ENCODE measurements at regions not wholly inside any gene's neighbourhood (a gene's known extent, or its start where the extent isn't known, plus 50 kb on each side); places are given as distances from the start of the nearest gene placed in this dataset.

DNA sequence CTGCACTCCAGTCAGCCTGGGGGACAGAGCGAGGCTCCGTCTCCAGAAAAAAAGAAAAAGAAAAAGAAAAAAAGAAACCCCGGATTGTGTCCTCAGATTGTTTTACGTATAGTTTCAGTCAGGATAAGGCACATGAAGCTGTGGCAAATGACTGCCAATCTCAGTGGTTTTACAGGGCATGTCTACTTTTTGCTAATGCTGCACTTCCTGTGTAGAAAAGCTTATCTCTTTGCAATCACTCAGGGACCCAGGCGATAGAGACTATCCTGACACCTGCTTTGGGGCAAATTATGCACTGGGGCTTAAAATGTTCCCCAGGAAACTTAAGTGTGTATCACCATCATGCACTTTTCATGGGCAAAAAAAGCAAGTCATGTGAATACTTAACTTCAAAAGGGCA lies 103.7 kb upstream of the MEIS1 start:
- Histone ChIP-seq H3K9ac (ENCODE audit: low read length) (no peak overlapping the region), H3K9me3 (ENCODE audit: control insufficient read depth, low read length) (no peaks in the 10 kb centered on the region), H3K4me1 (ENCODE audit: control insufficient read depth, insufficient read depth, low read length) (no peaks in the 10 kb centered on the region), H3K27me3 (ENCODE audit: control insufficient read depth, insufficient read depth, low read length) (no peaks in the 10 kb centered on the region), H3K4me3 (ENCODE audit: low read length) (no peak overlapping the region), H3K36me3 (ENCODE audit: control insufficient read depth, insufficient read depth, low read length) (no peaks in the 10 kb centered on the region)

DNA sequence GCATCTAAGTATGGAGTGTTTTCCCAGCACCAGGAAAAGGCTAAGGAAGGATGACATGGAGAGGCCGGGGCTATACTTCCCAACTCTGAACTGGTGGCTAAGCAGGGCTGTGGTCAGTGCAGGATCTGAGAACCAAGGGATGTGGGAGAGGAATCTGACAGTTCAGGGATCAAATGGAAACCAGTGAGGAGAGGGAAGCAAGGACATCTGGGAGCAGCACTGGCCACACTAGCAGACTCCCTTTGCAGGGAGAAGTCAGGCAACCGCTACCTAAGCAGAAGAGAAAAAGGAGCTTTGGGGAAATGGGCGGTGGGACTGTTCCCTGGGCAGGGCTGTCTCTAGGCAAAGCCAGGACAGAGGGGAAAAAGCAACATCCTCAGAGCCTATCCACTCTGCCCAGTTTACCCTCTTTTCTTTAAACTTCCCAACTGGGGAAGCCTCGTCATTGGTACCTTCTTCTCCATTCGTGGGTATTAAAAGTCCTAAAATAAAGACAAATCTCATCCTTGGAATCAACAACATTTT lies 105.8 kb upstream of the MEIS1 start:
- Histone ChIP-seq H3K9me3 (ENCODE audit: control insufficient read depth, low read length) (no peaks in the 10 kb centered on the region), H3K27me3 (ENCODE audit: control insufficient read depth, insufficient read depth, low read length) (no peaks in the 10 kb centered on the region), H3K4me3 (ENCODE audit: low read length) (no peak overlapping the region), H3K36me3 (ENCODE audit: control insufficient read depth, insufficient read depth, low read length) (no peaks in the 10 kb centered on the region), H3K4me1 (ENCODE audit: control insufficient read depth, insufficient read depth, low read length) (no peaks in the 10 kb centered on the region), H3K9ac (ENCODE audit: low read length) (no peak overlapping the region)

DNA sequence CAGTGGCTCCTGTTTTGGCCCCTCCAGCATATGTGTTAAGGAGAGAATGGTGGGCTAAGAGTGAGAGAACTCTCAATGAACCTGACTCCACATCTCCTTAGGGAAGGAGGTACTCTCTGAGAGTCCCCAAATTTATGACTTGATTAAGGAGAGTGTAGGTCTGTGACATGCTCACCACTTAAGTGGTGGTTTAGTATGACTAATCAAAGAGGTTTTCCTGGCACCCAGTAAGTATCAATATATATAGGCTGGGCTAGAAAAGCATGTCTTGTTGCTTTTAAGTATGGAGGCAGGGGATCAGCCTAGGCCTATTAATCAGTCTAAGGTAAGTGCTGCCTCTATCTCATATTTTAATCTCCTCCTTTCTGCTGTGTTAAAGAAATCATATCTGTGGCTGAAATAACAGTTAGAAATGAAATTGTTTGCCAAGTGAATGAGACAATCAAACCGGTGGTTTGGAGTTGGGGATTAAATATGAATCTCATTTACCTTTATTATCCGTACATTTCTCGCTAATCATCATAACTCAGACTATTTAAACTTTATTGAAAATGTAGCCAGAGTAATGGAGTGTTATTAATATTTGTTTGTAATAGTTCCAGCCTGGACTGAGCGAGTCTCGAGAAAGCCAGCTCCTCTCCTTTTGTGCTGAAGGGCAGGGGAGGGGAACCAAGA lies 107.7 kb upstream of the MEIS1 start:
- Histone ChIP-seq H3K9me3 (ENCODE audit: control insufficient read depth, low read length) (no peaks in the 10 kb centered on the region), H3K9ac (ENCODE audit: low read length) (no peak overlapping the region), H3K36me3 (ENCODE audit: control insufficient read depth, insufficient read depth, low read length) (no peaks in the 10 kb centered on the region), H3K4me3 (ENCODE audit: low read length) (no peak overlapping the region), H3K4me1 (ENCODE audit: control insufficient read depth, insufficient read depth, low read length) (no peaks in the 10 kb centered on the region), H3K27me3 (ENCODE audit: control insufficient read depth, insufficient read depth, low read length) (no peaks in the 10 kb centered on the region)

DNA sequence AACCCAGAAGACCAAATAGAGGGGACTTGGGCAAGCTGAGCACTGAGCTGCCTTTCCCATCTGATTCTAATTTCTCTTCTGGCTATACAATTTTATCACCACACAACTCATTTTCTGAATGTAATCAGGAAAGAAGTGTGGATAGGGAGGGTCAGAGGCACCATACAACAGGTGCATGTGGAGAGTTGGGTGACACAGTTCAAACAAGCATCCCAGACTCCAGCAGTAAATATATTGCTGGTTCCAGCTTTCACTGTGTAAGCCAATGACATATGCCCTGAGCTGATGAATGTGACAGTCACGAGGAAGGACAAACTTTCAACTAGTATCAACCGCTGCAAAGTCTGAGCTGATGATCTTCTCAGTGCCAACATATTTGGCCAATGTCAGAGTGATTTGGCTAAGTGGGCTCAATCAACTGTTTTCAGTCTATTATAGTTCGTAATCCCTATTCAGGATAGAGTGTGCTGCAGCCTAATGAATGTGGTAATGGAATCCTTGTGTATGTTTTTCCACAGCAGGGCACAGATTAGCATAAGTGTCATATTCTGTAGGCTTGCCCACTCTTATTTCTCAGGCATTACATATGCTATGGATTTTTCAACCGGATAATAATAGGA lies 109.9 kb upstream of the MEIS1 start:
- H3K36me3 ChIP-seq (ENCODE audit: control insufficient read depth, insufficient read depth, low read length): no peaks in the 10 kb centered on the region
- H3K9ac ChIP-seq (ENCODE audit: low read length): no peak overlapping the region
- no peaks in the 10 kb centered on the region for H3K27me3 ChIP-seq (ENCODE audit: control insufficient read depth, insufficient read depth, low read length)
- H3K4me3 ChIP-seq (ENCODE audit: low read length): no peak overlapping the region
- H3K9me3 ChIP-seq (ENCODE audit: control insufficient read depth, low read length): no peaks in the 10 kb centered on the region
- no peaks in the 10 kb centered on the region for H3K4me1 ChIP-seq (ENCODE audit: control insufficient read depth, insufficient read depth, low read length)

DNA sequence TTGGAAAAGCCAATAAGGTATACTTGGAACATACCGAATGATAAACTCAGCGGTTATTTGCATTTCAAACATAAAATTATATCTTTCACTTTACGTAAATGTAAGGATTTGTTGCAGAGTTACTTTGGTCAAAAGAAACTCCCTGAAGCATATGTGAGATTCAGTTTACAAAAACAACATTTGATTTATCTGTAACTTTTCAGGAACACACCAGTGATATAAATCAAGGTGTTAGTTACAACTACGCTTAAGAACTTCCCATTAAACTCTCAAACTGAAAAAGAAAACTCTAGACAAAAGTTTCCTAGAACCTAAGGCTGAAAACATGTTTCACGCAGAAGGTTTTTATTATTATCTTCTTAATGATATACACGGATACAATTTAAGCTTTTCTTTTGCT lies 110.6 kb upstream of the MEIS1 start:
- Histone ChIP-seq H3K4me3 (ENCODE audit: low read length) (no peak overlapping the region), H3K9ac (ENCODE audit: low read length) (no peak overlapping the region), H3K36me3 (ENCODE audit: control insufficient read depth, insufficient read depth, low read length) (no peaks in the 10 kb centered on the region), H3K27me3 (ENCODE audit: control insufficient read depth, insufficient read depth, low read length) (no peaks in the 10 kb centered on the region), H3K4me1 (ENCODE audit: control insufficient read depth, insufficient read depth, low read length) (no peaks in the 10 kb centered on the region), H3K9me3 (ENCODE audit: control insufficient read depth, low read length) (no peaks in the 10 kb centered on the region)

DNA sequence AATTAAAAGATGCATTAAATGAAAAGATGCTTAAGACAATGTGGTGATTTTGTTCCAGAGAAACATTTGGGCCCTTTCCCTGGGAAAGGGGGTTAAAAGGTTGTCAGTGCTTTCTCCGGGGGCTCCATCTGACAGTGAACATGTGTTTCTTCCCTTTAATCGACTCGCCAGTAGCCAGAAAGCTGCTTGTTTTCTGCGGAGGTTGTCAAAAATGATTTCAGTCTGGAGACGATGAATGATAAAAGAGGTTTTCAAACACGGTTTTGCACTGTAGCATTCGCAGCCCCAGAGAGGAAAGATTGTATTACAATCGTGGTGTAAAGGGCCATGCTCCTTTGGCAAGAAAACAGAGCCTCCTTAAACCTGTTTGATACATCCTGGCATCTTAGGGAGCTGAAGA lies 111.5 kb upstream of the MEIS1 start:
- H3K27me3 ChIP-seq (ENCODE audit: control insufficient read depth, insufficient read depth, low read length): no peaks in the 10 kb centered on the region
- H3K36me3 ChIP-seq (ENCODE audit: control insufficient read depth, insufficient read depth, low read length): no peaks in the 10 kb centered on the region
- no peaks in the 10 kb centered on the region for H3K9me3 ChIP-seq (ENCODE audit: control insufficient read depth, low read length)
- H3K4me3 ChIP-seq (ENCODE audit: low read length): no peak overlapping the region
- no peak overlapping the region for H3K9ac ChIP-seq (ENCODE audit: low read length)
- H3K4me1 ChIP-seq (ENCODE audit: control insufficient read depth, insufficient read depth, low read length): no peaks in the 10 kb centered on the region

DNA sequence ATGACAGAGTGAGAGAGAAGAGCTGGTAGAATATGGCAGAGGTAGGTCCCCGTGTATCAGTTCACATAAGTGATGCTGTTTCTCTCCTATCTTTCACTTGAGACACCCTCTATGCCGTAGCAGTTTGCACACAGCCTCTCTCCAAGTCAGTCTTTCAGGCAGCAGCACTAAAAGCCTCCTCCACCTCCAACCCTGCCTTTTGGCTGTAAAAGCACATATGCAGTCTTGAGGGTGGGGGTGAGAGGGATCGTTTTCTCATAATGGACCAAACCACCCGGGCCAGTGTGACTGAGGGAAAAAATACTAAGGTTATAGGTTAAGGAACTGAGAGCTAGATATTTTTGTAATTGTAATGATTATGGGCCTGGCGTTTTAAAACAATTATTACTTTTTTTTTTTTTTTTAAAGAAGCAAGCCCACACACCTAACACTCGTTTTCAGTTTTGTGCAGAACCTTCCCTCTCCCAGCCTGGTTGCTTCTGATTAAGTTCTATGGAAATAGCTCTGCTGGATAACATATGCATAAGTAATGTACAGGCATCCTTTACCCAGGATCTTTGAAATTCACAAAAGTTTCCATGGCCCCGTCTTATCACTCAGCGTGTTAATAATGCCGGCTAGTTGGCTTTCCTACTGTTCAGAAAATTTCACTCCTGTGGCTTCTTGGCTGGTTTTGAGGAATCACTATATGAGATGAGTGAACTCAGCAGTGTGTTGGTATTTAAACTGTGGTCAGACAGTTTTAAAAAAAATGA lies 112.2 kb upstream of the MEIS1 start:
- Histone ChIP-seq H3K36me3 (ENCODE audit: control insufficient read depth, insufficient read depth, low read length) (no peaks in the 10 kb centered on the region), H3K9ac (ENCODE audit: low read length) (no peak overlapping the region), H3K9me3 (ENCODE audit: control insufficient read depth, low read length) (no peaks in the 10 kb centered on the region), H3K27me3 (ENCODE audit: control insufficient read depth, insufficient read depth, low read length) (no peaks in the 10 kb centered on the region), H3K4me3 (ENCODE audit: low read length) (no peak overlapping the region), H3K4me1 (ENCODE audit: control insufficient read depth, insufficient read depth, low read length) (no peaks in the 10 kb centered on the region)

DNA sequence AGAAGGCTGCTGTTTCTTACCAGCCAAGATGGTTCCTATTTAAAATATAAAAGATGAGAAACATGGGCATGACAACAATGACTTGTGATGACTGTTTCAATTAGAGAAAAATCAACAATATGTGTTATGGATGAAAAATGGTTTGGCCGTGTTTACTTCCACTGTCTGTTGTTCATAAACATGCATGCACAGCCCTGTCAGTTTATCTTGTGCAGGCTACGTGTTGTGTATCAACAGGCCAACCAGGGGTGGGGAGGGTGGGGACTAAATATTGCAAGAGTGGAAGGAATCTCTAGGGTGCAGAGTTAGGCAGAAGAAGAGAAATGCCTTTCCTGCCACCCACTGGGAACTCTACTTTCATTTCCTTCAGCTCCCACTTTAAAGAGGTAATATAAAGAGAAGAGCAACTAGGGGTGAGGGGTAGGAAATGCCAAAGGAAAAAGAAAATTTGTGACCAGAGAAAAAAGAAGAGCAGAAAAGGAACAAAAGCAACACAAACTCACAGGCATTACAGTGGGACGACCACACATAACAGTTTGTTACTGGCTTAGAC lies 116.8 kb upstream of the MEIS1 start:
- Histone ChIP-seq H3K9ac (ENCODE audit: low read length) (no peak overlapping the region), H3K9me3 (ENCODE audit: control insufficient read depth, low read length) (no peaks in the 10 kb centered on the region)

DNA sequence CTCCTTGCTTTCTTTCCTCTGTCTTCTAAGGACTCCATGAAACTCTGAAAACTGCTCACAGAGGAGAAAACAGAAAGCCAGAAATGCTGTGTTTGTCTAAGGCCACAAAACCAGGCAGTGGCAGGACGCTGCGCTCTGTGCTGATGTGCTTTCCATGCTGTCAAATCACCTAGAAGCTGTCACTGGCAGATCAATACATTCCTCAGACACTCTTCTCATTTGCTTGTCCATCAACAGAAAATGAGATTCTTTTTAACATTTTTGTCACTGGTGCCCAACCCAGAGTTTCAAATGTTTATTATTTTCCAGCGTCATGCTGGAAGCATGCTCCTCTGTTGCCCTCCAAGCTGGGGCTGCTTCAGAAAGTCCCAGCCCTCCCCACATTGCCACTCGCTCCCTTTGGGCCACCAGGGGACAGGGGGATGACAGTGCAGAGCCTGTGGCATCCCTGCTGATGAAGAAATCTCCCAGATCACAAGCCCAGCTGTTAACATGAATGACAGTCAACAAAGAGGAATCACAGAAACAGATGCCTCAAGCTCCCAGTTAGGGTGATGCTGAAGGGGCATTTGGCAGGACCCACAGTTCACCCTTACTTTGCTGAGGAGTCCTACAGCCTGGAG lies 117.5 kb upstream of the MEIS1 start:
- Histone ChIP-seq H3K4me3 (ENCODE audit: low read length) (no peak overlapping the region), H3K36me3 (ENCODE audit: control insufficient read depth, insufficient read depth, low read length) (no peaks in the 10 kb centered on the region), H3K4me1 (ENCODE audit: control insufficient read depth, insufficient read depth, low read length) (no peaks in the 10 kb centered on the region), H3K9ac (ENCODE audit: low read length) (no peak overlapping the region), H3K27me3 (ENCODE audit: control insufficient read depth, insufficient read depth, low read length) (no peaks in the 10 kb centered on the region), H3K9me3 (ENCODE audit: control insufficient read depth, low read length) (no peaks in the 10 kb centered on the region)

More for the DNA sequence above, 116.8 kb upstream of the MEIS1 start:
- Histone ChIP-seq H3K36me3 (ENCODE audit: control insufficient read depth, insufficient read depth, low read length) (no peaks in the 10 kb centered on the region), H3K4me1 (ENCODE audit: control insufficient read depth, insufficient read depth, low read length) (no peaks in the 10 kb centered on the region), H3K27me3 (ENCODE audit: control insufficient read depth, insufficient read depth, low read length) (no peaks in the 10 kb centered on the region), H3K4me3 (ENCODE audit: low read length) (no peak overlapping the region)

DNA sequence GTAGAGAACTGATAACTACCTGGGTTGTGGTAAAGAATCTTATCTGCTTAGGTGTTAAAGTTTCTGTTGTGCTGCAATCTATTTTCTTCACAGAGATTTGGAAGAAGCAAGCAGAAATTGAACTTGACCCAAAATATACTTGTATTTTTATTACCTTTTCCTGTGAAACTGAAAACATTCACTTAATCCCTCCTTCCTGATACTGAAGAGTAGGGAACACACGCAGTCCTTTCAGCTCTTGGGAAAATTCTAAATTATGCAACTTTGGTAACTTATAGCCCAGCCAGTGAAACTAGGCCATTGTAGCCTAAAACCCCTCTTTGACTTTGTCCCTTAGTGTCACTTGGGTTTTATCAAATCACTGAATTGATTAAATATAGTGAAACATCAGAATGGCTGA lies 128.4 kb upstream of the MEIS1 start:
- no peak overlapping the region for H3K4me3 ChIP-seq (ENCODE audit: low read length)
- no peak overlapping the region for H3K9ac ChIP-seq (ENCODE audit: low read length)
- no peaks in the 10 kb centered on the region for H3K9me3 ChIP-seq (ENCODE audit: control insufficient read depth, low read length)
- H3K36me3 ChIP-seq (ENCODE audit: control insufficient read depth, insufficient read depth, low read length): no peaks in the 10 kb centered on the region
- peaks cover 12% of the 10 kb centered on the region for H3K4me1 ChIP-seq (ENCODE audit: control insufficient read depth, insufficient read depth, low read length)
- H3K27me3 ChIP-seq (ENCODE audit: control insufficient read depth, insufficient read depth, low read length): no peaks in the 10 kb centered on the region

DNA sequence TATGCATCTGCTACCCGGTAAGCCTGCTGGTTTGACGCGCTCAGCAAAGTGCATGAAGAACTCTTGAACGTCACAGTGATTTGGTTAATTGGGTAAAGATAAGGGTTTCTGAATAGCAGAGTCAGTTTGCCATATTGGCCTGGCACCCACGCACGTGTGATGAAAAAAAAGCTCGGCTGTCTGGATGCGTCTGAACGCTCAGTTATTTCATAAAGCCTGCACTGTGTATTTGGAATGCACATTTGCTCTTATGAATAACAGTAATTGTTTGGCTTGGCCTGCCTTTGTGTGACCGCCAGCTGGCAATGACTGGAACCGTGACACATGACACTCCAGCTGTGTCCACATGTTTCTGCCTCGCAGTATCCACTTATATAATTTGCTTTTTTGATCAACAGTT lies 129.2 kb upstream of the MEIS1 start:
- no peak overlapping the region for H3K4me3 ChIP-seq (ENCODE audit: low read length)

DNA sequence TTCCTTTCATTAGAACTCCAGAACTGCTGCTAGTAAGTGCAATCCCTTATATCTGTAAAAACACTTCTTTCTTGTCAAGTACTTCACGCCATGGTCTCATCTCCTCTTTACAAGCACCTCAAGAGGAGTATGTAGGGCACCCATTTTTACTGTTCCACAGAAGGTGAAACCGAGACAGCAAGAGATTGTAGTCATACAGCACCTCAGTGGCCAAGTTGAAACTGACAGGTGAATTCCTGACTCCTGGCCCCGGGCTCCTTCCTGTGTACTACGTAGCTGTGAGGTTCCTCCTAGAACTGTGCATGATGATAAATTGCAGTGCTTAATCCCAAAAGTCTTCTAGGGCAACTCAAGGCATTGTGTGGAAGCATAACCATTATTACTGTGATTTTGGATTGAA lies 131.5 kb upstream of the MEIS1 start:
- no peaks in the 10 kb centered on the region for H3K27me3 ChIP-seq (ENCODE audit: control insufficient read depth, insufficient read depth, low read length)
- no peak overlapping the region for H3K9ac ChIP-seq (ENCODE audit: low read length)
- H3K9me3 ChIP-seq (ENCODE audit: control insufficient read depth, low read length): no peaks in the 10 kb centered on the region
- H3K4me1 ChIP-seq (ENCODE audit: control insufficient read depth, insufficient read depth, low read length): peaks cover 12% of the 10 kb centered on the region
- H3K36me3 ChIP-seq (ENCODE audit: control insufficient read depth, insufficient read depth, low read length): no peaks in the 10 kb centered on the region
- H3K4me3 ChIP-seq (ENCODE audit: low read length): no peak overlapping the region

More for the DNA sequence above, 129.2 kb upstream of the MEIS1 start:
- no peaks in the 10 kb centered on the region for H3K36me3 ChIP-seq (ENCODE audit: control insufficient read depth, insufficient read depth, low read length)
- H3K9ac ChIP-seq (ENCODE audit: low read length): no peak overlapping the region
- no peaks in the 10 kb centered on the region for H3K27me3 ChIP-seq (ENCODE audit: control insufficient read depth, insufficient read depth, low read length)
- H3K4me1 ChIP-seq (ENCODE audit: control insufficient read depth, insufficient read depth, low read length): peaks cover 12% of the 10 kb centered on the region
- no peaks in the 10 kb centered on the region for H3K9me3 ChIP-seq (ENCODE audit: control insufficient read depth, low read length)
